GM21825 (cell line): ENCODE measurements at regions not wholly inside any gene's neighbourhood (a gene's known extent, or its start where the extent isn't known, plus 50 kb on each side); places are given as distances from the start of the nearest gene placed in this dataset.

ENCODE experiments used
- ATAC-seq: cut with Tn5 transposase; IDR thresholded peaks from one replicate; pipeline ENCODE4 v1.9.1; 2021; ENCODE audit warnings: mild to moderate bottlenecking, moderate library complexity; ENCODE audit not compliant: unreplicated experiment

- no peak for ATAC-seq
These were observed 92.7 kb upstream of the AKR1E2 start for GRCh38 chr10:4733150-4733842.

GRCh38 chr10:4730998-4731397 lies 95.0 kb upstream of the AKR1E2 start:
- ATAC-seq: no peak

DNA sequence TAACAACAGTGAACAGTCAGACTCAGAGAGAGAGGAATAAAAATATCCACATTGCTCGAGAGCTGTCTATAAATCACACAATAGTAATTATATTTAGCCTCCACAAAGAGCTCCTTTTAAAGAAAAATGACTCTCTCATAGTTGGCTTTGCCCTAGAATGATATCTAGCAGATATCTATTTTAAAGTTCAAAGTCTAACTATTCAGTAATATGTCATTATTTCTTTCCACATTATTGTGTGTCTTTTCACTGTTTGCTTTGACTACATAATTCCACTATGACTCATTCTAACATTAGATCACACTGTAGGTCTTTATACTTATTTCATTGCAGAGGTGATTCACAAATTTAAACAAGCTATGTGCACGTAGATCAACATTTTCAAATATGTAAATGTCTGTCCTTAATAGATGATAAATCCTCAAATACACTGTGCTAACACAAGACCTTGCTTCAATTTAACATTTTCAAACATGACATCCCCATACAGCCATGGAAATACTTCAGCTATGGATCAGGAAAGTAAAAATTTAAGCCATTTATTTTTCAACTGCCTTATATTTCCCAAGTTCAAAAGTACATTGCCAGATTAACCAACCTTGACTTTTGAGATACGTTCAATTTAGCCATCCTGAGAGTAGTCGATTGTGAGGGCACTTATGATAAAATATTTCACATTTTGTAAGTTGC lies 99.9 kb upstream of the AKR1E2 start:
- no peak for ATAC-seq

GRCh38 chr10:4723860-4724259 lies 102.1 kb upstream of the AKR1E2 start:
- ATAC-seq: no peak

GRCh38 chr10:4721999-4722753 lies 103.8 kb upstream of the AKR1E2 start:
- ATAC-seq: no peak

- ATAC-seq: no peak
These were observed 105.5 kb upstream of the AKR1E2 start for GRCh38 chr10:4720463-4720862.

DNA sequence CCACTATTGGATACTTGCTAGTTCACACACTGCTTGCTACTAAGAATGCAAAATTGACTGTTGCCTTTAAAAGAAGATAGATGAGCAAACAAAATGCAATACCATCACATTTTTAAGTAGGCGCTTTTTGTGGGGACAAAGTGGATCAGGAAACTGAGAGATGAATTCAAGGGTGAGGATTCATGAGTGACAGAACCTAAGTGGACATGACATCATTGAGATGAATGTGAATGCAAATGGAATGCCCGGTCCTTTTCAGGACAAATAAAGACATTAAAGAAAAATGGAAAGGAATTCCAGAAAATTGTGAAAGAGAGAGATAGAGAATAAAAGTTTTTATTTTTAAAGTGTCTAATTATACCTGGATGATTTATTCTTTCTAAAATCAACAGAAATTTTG lies 106.3 kb upstream of the AKR1E2 start:
- no peak for ATAC-seq

GRCh38 chr10:4719036-4719435 lies 107.0 kb upstream of the AKR1E2 start:
- ATAC-seq: no peak

DNA sequence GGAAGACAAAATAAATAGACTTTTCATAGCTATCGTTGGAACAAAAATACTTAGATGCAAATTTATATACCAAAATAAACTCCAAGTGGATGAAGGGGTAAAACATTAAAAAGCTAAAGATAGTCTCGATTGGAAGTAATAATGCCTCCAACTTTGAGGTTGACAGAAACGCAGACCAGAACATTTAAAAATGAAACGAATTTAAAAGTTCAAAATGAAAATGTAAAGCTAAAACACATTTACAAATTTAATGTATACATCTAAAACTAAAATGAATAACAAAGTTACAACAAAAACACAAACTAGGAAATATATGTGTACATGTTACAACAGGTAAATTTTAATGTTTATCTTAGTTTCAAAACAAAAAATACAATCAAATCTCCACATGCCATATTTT lies 107.5 kb upstream of the AKR1E2 start:
- no peak for ATAC-seq

DNA sequence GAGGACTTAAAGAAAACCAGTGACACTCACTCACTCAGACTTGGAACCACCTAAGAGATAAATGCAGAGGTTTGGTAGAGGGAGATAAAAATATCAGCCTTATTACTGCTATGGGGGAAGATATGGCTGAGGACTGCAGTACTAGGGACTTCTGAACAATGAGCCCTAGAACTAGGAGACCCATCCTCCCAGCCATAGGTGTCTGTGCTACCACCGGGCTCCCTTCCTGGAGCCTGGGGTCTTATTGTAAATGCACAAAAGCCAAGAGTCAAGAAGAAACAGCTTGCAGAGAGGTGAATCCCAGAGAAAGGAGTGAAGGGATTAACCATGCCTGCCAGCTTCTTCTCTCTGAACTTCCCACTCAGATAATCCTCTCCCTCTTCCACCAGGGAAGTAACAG lies 108.3 kb upstream of the AKR1E2 start:
- ATAC-seq: no peak

- ATAC-seq: no peak
These were observed 115.1 kb upstream of the AKR1E2 start for GRCh38 chr10:4710858-4711257.

GRCh38 chr10:4708123-4708759 lies 117.8 kb upstream of the AKR1E2 start:
- ATAC-seq: no peak

GRCh38 chr10:4707221-4707620 lies 118.8 kb upstream of the AKR1E2 start:
- no peak for ATAC-seq

DNA sequence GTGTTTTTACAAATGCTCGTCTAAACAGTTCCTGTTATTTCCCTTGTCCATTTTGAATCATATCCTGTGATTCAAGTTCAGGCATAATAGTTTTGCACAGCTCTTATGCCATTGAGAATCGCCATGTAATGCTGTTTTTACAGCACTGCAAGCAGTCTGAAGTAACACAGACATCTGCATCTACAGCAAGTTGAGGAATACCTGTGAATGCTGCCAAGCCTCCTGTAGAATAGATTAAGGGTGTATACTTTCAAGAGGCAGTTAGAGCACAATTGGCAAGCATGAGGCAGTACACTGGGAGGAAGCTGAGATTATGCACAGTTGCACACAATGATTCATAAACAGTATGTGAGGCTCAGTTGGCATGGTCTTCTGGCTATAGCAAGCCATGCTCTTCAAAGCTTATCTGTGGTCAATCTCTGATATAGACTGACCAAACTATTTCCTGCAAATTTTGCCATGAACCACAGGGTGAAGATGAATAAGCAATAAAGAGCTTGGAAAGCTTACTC lies 121.9 kb upstream of the AKR1E2 start:
- ATAC-seq: no peak

- ATAC-seq: no peak
These were observed 125.0 kb upstream of the AKR1E2 start for GRCh38 chr10:4701016-4701415.

GRCh38 chr10:4699950-4700730 lies 125.9 kb upstream of the AKR1E2 start:
- no peak for ATAC-seq

GRCh38 chr10:4698075-4698474 lies 127.9 kb upstream of the AKR1E2 start:
- no peak for ATAC-seq

GRCh38 chr10:4696186-4696585 lies 129.8 kb upstream of the AKR1E2 start:
- no peak for ATAC-seq

GRCh38 chr10:4693967-4694366 lies 132.0 kb upstream of the AKR1E2 start:
- ATAC-seq: no peak

GRCh38 chr10:4692206-4692605 lies 133.8 kb upstream of the AKR1E2 start:
- ATAC-seq: no peak

DNA sequence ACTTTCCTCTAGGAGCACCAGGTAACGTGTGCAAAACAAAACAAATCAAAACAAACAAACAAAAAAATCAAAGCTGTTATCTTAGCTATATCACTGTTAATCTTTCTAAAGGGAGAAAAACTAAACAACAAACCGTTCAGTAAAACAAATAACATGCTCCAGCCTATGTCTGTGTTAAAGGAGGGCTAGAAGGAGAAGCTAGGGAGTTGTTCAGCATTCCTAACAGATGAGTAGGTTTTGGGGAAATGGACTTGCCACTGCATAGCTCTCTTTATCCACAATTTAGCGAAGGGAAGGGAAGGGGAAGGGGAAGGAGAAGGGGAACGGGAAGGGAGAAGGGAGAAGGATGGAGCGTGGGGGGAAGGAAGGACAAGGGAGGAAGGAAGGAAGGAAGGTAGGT lies 134.2 kb upstream of the AKR1E2 start:
- no peak for ATAC-seq
